OCI-LY7 (cell line): ENCODE measurements at regions not wholly inside any gene's neighbourhood (a gene's known extent, or its start where the extent isn't known, plus 50 kb on each side); places are given as distances from the start of the nearest gene placed in this dataset.

Experiments used
- EZH2phosphoT487 ChIP-seq: fragments of 200-600 bp; sonication (generic); IDR thresholded peaks from 2 replicates; pipeline ENCODE4 v1.6.1; 2018; ENCODE audit warnings: low read depth, borderline replicate concordance, mild to moderate bottlenecking, mixed run types, antibody characterized with exemption, low read length, moderate library complexity, mixed read lengths
- TF ChIP-seq, protein P1 (sequence below): fragments of 200-600 bp; sonication (generic); conservative IDR thresholded peaks from 2 replicates; pipeline ENCODE4 v1.5.1; 2014; ENCODE audit warnings: mild to moderate bottlenecking, antibody characterized with exemption, low read length, moderate library complexity, mixed read lengths

DNA sequence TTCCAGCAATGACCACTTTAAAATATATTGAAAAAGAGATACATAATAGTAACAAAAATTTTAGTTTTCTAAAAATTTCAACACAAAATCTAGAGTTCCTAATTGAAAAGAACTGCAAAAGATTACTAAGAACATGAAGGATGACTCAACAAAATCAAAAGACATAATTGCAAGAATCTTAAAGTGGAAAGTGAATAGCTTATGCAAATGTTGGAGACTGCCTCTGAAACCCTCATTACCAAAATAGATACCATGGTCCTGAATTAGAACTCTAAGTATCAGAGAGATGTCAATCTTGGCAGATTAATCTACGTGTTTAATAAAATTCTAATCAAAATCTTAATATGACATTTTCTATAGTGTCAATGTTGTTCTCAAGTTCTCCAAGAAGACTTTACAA, 60.7 kb upstream of the SGO1 start:
- TF ChIP-seq, protein P1, sequence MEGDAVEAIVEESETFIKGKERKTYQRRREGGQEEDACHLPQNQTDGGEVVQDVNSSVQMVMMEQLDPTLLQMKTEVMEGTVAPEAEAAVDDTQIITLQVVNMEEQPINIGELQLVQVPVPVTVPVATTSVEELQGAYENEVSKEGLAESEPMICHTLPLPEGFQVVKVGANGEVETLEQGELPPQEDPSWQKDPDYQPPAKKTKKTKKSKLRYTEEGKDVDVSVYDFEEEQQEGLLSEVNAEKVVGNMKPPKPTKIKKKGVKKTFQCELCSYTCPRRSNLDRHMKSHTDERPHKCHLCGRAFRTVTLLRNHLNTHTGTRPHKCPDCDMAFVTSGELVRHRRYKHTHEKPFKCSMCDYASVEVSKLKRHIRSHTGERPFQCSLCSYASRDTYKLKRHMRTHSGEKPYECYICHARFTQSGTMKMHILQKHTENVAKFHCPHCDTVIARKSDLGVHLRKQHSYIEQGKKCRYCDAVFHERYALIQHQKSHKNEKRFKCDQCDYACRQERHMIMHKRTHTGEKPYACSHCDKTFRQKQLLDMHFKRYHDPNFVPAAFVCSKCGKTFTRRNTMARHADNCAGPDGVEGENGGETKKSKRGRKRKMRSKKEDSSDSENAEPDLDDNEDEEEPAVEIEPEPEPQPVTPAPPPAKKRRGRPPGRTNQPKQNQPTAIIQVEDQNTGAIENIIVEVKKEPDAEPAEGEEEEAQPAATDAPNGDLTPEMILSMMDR, result no peak
- no peak for TF ChIP-seq EZH2phosphoT487
